ENCODE measurements at regions not wholly inside any gene's neighbourhood (a gene's known extent, or its start where the extent isn't known, plus 50 kb on each side); places are given as distances from the start of the nearest gene placed in this dataset.
"Not testable (repeated sequence)": the region's sequence is repeated elsewhere in the genome, so short reads cannot be mapped to it uniquely, and the experiment has no call there.

DNA sequence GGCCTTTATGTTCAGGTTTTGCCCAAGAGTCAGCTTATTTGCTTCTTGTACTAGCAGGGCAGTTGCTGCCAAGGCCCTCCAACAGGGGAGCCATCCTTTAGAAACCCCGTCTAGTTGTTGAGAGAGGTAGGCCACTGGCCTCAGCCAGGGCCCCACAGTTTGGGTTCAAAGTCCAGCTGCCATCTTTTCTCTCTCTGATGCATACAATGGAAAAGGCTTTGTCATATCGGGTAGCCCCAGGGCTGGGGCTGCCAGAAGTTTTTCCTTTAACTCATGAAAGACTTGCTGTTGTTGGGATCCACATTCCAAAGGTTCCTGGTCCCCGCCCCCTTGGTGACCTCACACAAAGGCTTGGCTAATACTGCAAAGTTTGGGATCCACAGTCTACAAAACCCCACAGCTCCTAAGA lies 53.7 kb upstream of the ALDH3B2 start:
- not testable (repeated sequence) for TF ChIP-seq CTCF (IDR thresholded peaks at IDR 0.05); EP300 (IDR thresholded peaks at IDR 0.05; ENCODE audit: low read depth)
